GM21619 (cell line): ENCODE measurements at regions not wholly inside any gene's neighbourhood (a gene's known extent, or its start where the extent isn't known, plus 50 kb on each side); places are given as distances from the start of the nearest gene placed in this dataset.

Source experiments
- ATAC-seq: cut with Tn5 transposase; IDR thresholded peaks from one replicate; pipeline ENCODE4 v1.9.1; 2021; ENCODE audit not compliant: unreplicated experiment

GRCh38 chr5:121296356-121296755 is 555.3 kb upstream of the FTMT start:
- no peak for ATAC-seq

GRCh38 chr5:121299153-121299552 is 552.5 kb upstream of the FTMT start:
- ATAC-seq = no peak

- no peak for ATAC-seq
Measured at GRCh38 chr5:121304838-121305237, 546.8 kb upstream of the FTMT start.

GRCh38 chr5:121313886-121314285 is 537.8 kb upstream of the FTMT start:
- ATAC-seq = no peak

GRCh38 chr5:121315786-121316185 is 535.9 kb upstream of the FTMT start:
- ATAC-seq = no peak

GRCh38 chr5:121319292-121319691 is 532.4 kb upstream of the FTMT start:
- no peak for ATAC-seq

- ATAC-seq = no peak
Measured at GRCh38 chr5:121325930-121326329, 525.8 kb upstream of the FTMT start.

- ATAC-seq = no peak
Measured at GRCh38 chr5:121350181-121350930, 501.3 kb upstream of the FTMT start.

- ATAC-seq = no peak
Measured at GRCh38 chr5:121366515-121366914, 485.2 kb upstream of the FTMT start.

- no peak for ATAC-seq
Measured at GRCh38 chr5:121373371-121373770, 478.3 kb upstream of the FTMT start.

GRCh38 chr5:121377461-121377860 is 474.2 kb upstream of the FTMT start:
- no peak for ATAC-seq

GRCh38 chr5:121378046-121378445 is 473.6 kb upstream of the FTMT start:
- ATAC-seq = no peak

- no peak for ATAC-seq
Measured at GRCh38 chr5:121378559-121379359, 472.9 kb upstream of the FTMT start.

- no peak for ATAC-seq
Measured at GRCh38 chr5:121380066-121380465, 471.6 kb upstream of the FTMT start.

- ATAC-seq = no peak
Measured at GRCh38 chr5:121384359-121384758, 467.3 kb upstream of the FTMT start.

- ATAC-seq = no peak
Measured at GRCh38 chr5:121386334-121386733, 465.3 kb upstream of the FTMT start.

- ATAC-seq = no peak
Measured at GRCh38 chr5:121396716-121397115, 455.0 kb upstream of the FTMT start.

- peak; percentile 66 for ATAC-seq
Measured at GRCh38 chr5:121399879-121400278, 451.8 kb upstream of the FTMT start.

GRCh38 chr5:121408778-121409177 is 442.9 kb upstream of the FTMT start:
- ATAC-seq = no peak

GRCh38 chr5:121415270-121415669 is 436.4 kb upstream of the FTMT start:
- ATAC-seq = no peak

GRCh38 chr5:121421646-121422045 is 430.0 kb upstream of the FTMT start:
- ATAC-seq = no peak

- no peak for ATAC-seq
Measured at GRCh38 chr5:121424976-121425375, 426.7 kb upstream of the FTMT start.
